ENCODE measurements at regions not wholly inside any gene's neighbourhood (a gene's known extent, or its start where the extent isn't known, plus 50 kb on each side); places are given as distances from the start of the nearest gene placed in this dataset.

- no peak for TF ChIP-seq POLR2AphosphoS5 (IDR thresholded peaks at IDR 0.05; ENCODE audit: borderline replicate concordance, low read depth, low read length)
- TF ChIP-seq EZH2 (IDR thresholded peaks at IDR 0.05), result no peak
Observed at GRCh38 chr5:152622628-152623027, 217.5 kb upstream of the NMUR2 start.

Data from SK-N-MC (cell line).